H9 (cell line): ENCODE measurements at regions not wholly inside any gene's neighbourhood (a gene's known extent, or its start where the extent isn't known, plus 50 kb on each side); places are given as distances from the start of the nearest gene placed in this dataset.

Experiments used
- DNase-seq: peaks from one replicate; pipeline ENCODE4 v3.0.0-alpha.2; 2017
- H2AFZ ChIP-seq: one replicate; pipeline ENCODE4 v1.6.1; 2013; ENCODE audit warnings: mild to moderate bottlenecking, low read length, control low read depth, moderate library complexity
- H2AK5ac ChIP-seq: 2 replicates; pipeline ENCODE4 v1.6.1; 2013; ENCODE audit warnings: low read length, control low read depth, mixed read lengths; ENCODE audit not compliant: insufficient read length
- H2BK120ac ChIP-seq: one replicate; pipeline ENCODE4 v1.6.1; 2013; ENCODE audit warnings: low read depth, mild to moderate bottlenecking, low read length, control low read depth, inconsistent platforms; ENCODE audit not compliant: poor library complexity, severe bottlenecking
- H2BK12ac ChIP-seq: 2 replicates; pipeline ENCODE4 v1.6.1; 2013; ENCODE audit warnings: low read length, control low read depth, mixed read lengths, low read depth; ENCODE audit not compliant: insufficient read length
- H2BK15ac ChIP-seq: 2 replicates; pipeline ENCODE4 v1.6.1; 2013; ENCODE audit warnings: low read depth, low read length, control low read depth
- H2BK20ac ChIP-seq: one replicate; pipeline ENCODE4 v1.6.1; 2013; ENCODE audit warnings: low read depth, mild to moderate bottlenecking, low read length, control low read depth, inconsistent platforms; ENCODE audit not compliant: poor library complexity, severe bottlenecking
- H2BK5ac ChIP-seq: 2 replicates; pipeline ENCODE4 v1.6.1; 2013; ENCODE audit warnings: low read length, control low read depth, mixed read lengths; ENCODE audit not compliant: insufficient read length
- H3K14ac ChIP-seq: 2 replicates; pipeline ENCODE4 v1.6.1; 2013; ENCODE audit warnings: low read length, control low read depth; ENCODE audit not compliant: insufficient read depth
- H3K18ac ChIP-seq: 2 replicates; pipeline ENCODE4 v1.6.1; 2013; ENCODE audit warnings: low read depth, mild to moderate bottlenecking, mixed read lengths, low read length, control low read depth; ENCODE audit not compliant: insufficient read length
- H3K23ac ChIP-seq: 2 replicates; pipeline ENCODE4 v1.6.1; 2013; ENCODE audit warnings: low read length, control low read depth, mixed read lengths, low read depth; ENCODE audit not compliant: insufficient read length
- H3K23me2 ChIP-seq: 2 replicates; pipeline ENCODE4 v1.6.1; 2013; ENCODE audit warnings: low read depth, mild to moderate bottlenecking, mixed read lengths, low read length, control low read depth; ENCODE audit not compliant: insufficient read length, poor library complexity, severe bottlenecking
- H3K27ac ChIP-seq: 2 replicates; pipeline ENCODE4 v1.5.1; 2013; ENCODE audit warnings: low read length, control low read depth, mixed read lengths, low read depth; ENCODE audit not compliant: insufficient read length
- H3K27me3 ChIP-seq: 2 replicates; pipeline ENCODE4 v1.6.1; 2013; ENCODE audit warnings: low read length, control low read depth, inconsistent platforms; ENCODE audit not compliant: insufficient read depth
- H3K4ac ChIP-seq: 2 replicates; pipeline ENCODE4 v1.6.1; 2013; ENCODE audit warnings: low read depth, mild to moderate bottlenecking, control low read depth, inconsistent platforms, low read length, moderate library complexity
- H3K4me1 ChIP-seq: 2 replicates; pipeline ENCODE4 v1.6.1; 2013; ENCODE audit warnings: low read length, control low read depth, inconsistent platforms; ENCODE audit not compliant: insufficient read depth
- H3K4me2 ChIP-seq: 2 replicates; pipeline ENCODE4 v1.6.1; 2013; ENCODE audit warnings: low read length, control low read depth, mixed read lengths; ENCODE audit not compliant: insufficient read length, insufficient read depth
- H3K56ac ChIP-seq: 2 replicates; pipeline ENCODE4 v1.6.1; 2013; ENCODE audit warnings: low read depth, mild to moderate bottlenecking, mixed read lengths, low read length, control low read depth; ENCODE audit not compliant: insufficient read length
- H3K79me1 ChIP-seq: 2 replicates; pipeline ENCODE4 v1.6.1; 2013; ENCODE audit warnings: low read depth, mild to moderate bottlenecking, moderate library complexity, low read length, control low read depth, inconsistent platforms; ENCODE audit not compliant: insufficient read depth, poor library complexity, severe bottlenecking
- H3K79me2 ChIP-seq: 2 replicates; pipeline ENCODE4 v1.6.1; 2013; ENCODE audit warnings: low read length, control low read depth, inconsistent platforms; ENCODE audit not compliant: insufficient read depth
- H3K9ac ChIP-seq: 2 replicates; pipeline ENCODE4 v1.6.1; 2013; ENCODE audit warnings: low read length, control low read depth, mixed read lengths; ENCODE audit not compliant: insufficient read length; ENCODE audit errors: extremely low read depth
- H3K9me3 ChIP-seq: one replicate; pipeline ENCODE4 v1.6.1; 2013; ENCODE audit warnings: low read depth, low read length, inconsistent platforms; ENCODE audit not compliant: control insufficient read depth
- H3T11ph ChIP-seq: one replicate; pipeline ENCODE4 v1.6.1; 2013; ENCODE audit warnings: mild to moderate bottlenecking, low read length, control low read depth, inconsistent platforms
- H4K20me1 ChIP-seq: one replicate; pipeline ENCODE4 v1.6.1; 2013; ENCODE audit not compliant: control insufficient read depth, insufficient read length, insufficient read depth
- H4K5ac ChIP-seq: 2 replicates; pipeline ENCODE4 v1.6.1; 2013; ENCODE audit warnings: low read depth, mild to moderate bottlenecking, mixed read lengths, low read length, control low read depth; ENCODE audit not compliant: insufficient read length
- H4K8ac ChIP-seq: replicated peaks from 2 replicates; pipeline ENCODE4 v1.6.1; 2013; ENCODE audit warnings: low read length, control low read depth, mixed read lengths, low read depth; ENCODE audit not compliant: insufficient read length
- H4K91ac ChIP-seq: 2 replicates; pipeline ENCODE4 v1.6.1; 2013; ENCODE audit warnings: low read depth, mild to moderate bottlenecking, moderate library complexity, mixed read lengths, low read length, control low read depth; ENCODE audit not compliant: insufficient read length
- H3K27ac Mint-ChIP-seq, 3 experiments: 2 replicates in 2 of 3; 3 replicates in 1 of 3; pipeline ENCODE4 v1.8.0; 2020 to 2021; ENCODE audit warnings: mixed read lengths in 3 of 3, mild to moderate bottlenecking in 1 of 3, moderate library complexity in 1 of 3
- H3K27me3 Mint-ChIP-seq: 2 replicates; pipeline ENCODE4 v1.8.0; 2021; ENCODE audit warnings: low read depth, mild to moderate bottlenecking, moderate library complexity, mixed read lengths
- H3K36me3 Mint-ChIP-seq, 3 experiments: 2 replicates in 2 of 3; 3 replicates in 1 of 3; pipeline ENCODE4 v1.8.0; 2020 to 2021; ENCODE audit warnings: low read depth in 3 of 3, mixed read lengths in 3 of 3; ENCODE audit not compliant: insufficient read depth in 1 of 3
- H3K4me1 Mint-ChIP-seq, 2 experiments: 2 replicates each; pipeline ENCODE4 v1.8.0; 2020; ENCODE audit warnings: mixed read lengths in 2 of 2
- H3K4me3 Mint-ChIP-seq, 2 experiments: 2 replicates in 1 of 2; 3 replicates in 1 of 2; pipeline ENCODE4 v1.8.0; 2020 to 2021; ENCODE audit warnings: mild to moderate bottlenecking in 2 of 2, mixed read lengths in 2 of 2, moderate library complexity in 1 of 2
- H3K9me3 Mint-ChIP-seq, 2 experiments: 2 replicates in 1 of 2; 3 replicates in 1 of 2; pipeline ENCODE4 v1.8.0; 2020; ENCODE audit warnings: mild to moderate bottlenecking in 2 of 2, mixed read lengths in 2 of 2, moderate library complexity in 1 of 2
- WGBS: extraction: QIAGEN DNeasy Blood & Tissue Kit; methylation state at CpG from one replicate; pipeline ENCODE4 v1.1.7; 2013; ENCODE audit warnings: missing lambda C conversion rate, low lambda C conversion rate, mixed read lengths; ENCODE audit not compliant: insufficient read length; ENCODE audit errors: extremely low coverage; 5-methylcytosine and 5-hydroxymethylcytosine counted together
- TF ChIP-seq, protein P1 (sequence below): fragments of 200-600 bp; sonication (generic); conservative IDR thresholded peaks from 3 replicates; pipeline ENCODE4 v1.8.0; 2021; ENCODE audit warnings: antibody characterized with exemption, mild to moderate bottlenecking

DNA sequence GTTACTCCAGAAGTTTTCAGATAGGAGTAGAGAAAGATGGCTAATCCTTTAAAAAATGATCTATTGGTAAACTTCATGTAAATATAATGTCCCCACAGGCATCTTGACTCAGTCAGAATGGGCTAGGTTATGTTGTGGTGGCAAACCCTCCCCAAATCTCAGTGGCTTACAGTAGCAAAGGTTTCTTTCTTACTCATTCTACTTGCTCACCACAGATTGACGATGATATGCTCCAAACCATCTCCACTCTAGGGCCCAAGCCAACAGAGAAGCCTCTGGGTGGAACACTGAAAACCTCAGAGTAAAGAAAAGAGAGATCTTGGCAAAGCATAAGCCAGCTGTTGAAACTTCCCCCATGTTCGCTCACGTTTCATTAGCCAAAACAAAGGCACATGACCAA is 146.4 kb downstream of the EMP1 start:
- Histone ChIP-seq H3K23me2 (no peaks in the 10 kb centered on the region), H4K20me1 (no peaks in the 10 kb centered on the region), H3K27me3 (no peaks in the 10 kb centered on the region), H4K91ac (no peak overlapping the region), H3K4me2 (no peak overlapping the region), H3K27ac (no peak overlapping the region), H3K23ac (no peak overlapping the region), H3K14ac (no peak overlapping the region), H2AK5ac (no peak overlapping the region), H3K79me2 (no peaks in the 10 kb centered on the region), H2BK20ac (no peak overlapping the region), H3K4ac (no peak overlapping the region), H2BK120ac (no peak overlapping the region), H3K79me1 (no peaks in the 10 kb centered on the region), H2BK15ac (no peak overlapping the region), H3K4me1 (no peaks in the 10 kb centered on the region), H3K56ac (no peak overlapping the region), H2BK12ac (no peak overlapping the region), H3K9me3 (no peaks in the 10 kb centered on the region), H3T11ph (no peak overlapping the region), H2BK5ac (no peak overlapping the region), H3K18ac (no peak overlapping the region), H2AFZ (no peak overlapping the region), H3K9ac (no peak overlapping the region), H4K5ac (no peak overlapping the region), H4K8ac (no peak overlapping the region)
- Mint-ChIP-seq H3K36me3 (no peaks in the 10 kb centered on the region; a peak in 1 of 7 replicates), H3K27ac (no peak overlapping the region), H3K4me1 (no peaks in the 10 kb centered on the region), H3K9me3 (no peaks in the 10 kb centered on the region; a peak in 1 of 5 replicates), H3K27me3 (no peaks in the 10 kb centered on the region; the same call in 1 of the 2 replicates), H3K4me3 (no peak overlapping the region)
- no peak for DNase-seq
- TF ChIP-seq, protein P1, sequence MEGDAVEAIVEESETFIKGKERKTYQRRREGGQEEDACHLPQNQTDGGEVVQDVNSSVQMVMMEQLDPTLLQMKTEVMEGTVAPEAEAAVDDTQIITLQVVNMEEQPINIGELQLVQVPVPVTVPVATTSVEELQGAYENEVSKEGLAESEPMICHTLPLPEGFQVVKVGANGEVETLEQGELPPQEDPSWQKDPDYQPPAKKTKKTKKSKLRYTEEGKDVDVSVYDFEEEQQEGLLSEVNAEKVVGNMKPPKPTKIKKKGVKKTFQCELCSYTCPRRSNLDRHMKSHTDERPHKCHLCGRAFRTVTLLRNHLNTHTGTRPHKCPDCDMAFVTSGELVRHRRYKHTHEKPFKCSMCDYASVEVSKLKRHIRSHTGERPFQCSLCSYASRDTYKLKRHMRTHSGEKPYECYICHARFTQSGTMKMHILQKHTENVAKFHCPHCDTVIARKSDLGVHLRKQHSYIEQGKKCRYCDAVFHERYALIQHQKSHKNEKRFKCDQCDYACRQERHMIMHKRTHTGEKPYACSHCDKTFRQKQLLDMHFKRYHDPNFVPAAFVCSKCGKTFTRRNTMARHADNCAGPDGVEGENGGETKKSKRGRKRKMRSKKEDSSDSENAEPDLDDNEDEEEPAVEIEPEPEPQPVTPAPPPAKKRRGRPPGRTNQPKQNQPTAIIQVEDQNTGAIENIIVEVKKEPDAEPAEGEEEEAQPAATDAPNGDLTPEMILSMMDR, result no peak
- no CpG with 5 or more reads among the region's 3 CpGs for WGBS
